ENCODE measurements at regions not wholly inside any gene's neighbourhood (a gene's known extent, or its start where the extent isn't known, plus 50 kb on each side); places are given as distances from the start of the nearest gene placed in this dataset.
"Not testable (repeated sequence)": the region's sequence is repeated elsewhere in the genome, so short reads cannot be mapped to it uniquely, and the experiment has no call there.

GRCh38 chr16:35590913-35591312, 2131.5 kb downstream of the TP53TG3F start:
- peak in 1 of 2 experiments; percentile 9 for DNase-seq

- no peak for DNase-seq
These were observed 2137.1 kb downstream of the TP53TG3F start for GRCh38 chr16:35596467-35596866.

- no peak for DNase-seq
These were observed 2139.4 kb downstream of the TP53TG3F start for GRCh38 chr16:35598696-35599332.

- DNase-seq: no peak
These were observed 2140.2 kb downstream of the TP53TG3F start for GRCh38 chr16:35599429-35600160.

- DNase-seq: not testable (repeated sequence)
These were observed 2140.7 kb downstream of the TP53TG3F start for GRCh38 chr16:35600161-35600555.

GRCh38 chr16:35602116-35602515, 2142.7 kb downstream of the TP53TG3F start:
- DNase-seq: no peak

- DNase-seq: not testable (repeated sequence)
These were observed 2144.0 kb downstream of the TP53TG3F start for GRCh38 chr16:35603371-35603770.

- DNase-seq: no peak
These were observed 2146.5 kb downstream of the TP53TG3F start for GRCh38 chr16:35605921-35606320.

GRCh38 chr16:35614883-35615282, 2155.5 kb downstream of the TP53TG3F start:
- DNase-seq: not testable (repeated sequence)

GRCh38 chr16:35619176-35619575, 2159.8 kb downstream of the TP53TG3F start:
- not testable (repeated sequence) for DNase-seq

GRCh38 chr16:35626041-35626440, 2166.6 kb downstream of the TP53TG3F start:
- DNase-seq: no peak

GRCh38 chr16:35628976-35629375, 2169.6 kb downstream of the TP53TG3F start:
- no peak for DNase-seq

- no peak for DNase-seq
These were observed 2172.0 kb downstream of the TP53TG3F start for GRCh38 chr16:35631261-35631945.

GRCh38 chr16:35636480-35637230, 2177.2 kb downstream of the TP53TG3F start:
- no peak for DNase-seq

- no peak for DNase-seq
These were observed 2178.3 kb downstream of the TP53TG3F start for GRCh38 chr16:35637683-35638082.

- no peak for DNase-seq
These were observed 2180.1 kb downstream of the TP53TG3F start for GRCh38 chr16:35639233-35640205.

GRCh38 chr16:35642322-35642835, 2183.0 kb downstream of the TP53TG3F start:
- DNase-seq: no peak

GRCh38 chr16:35651841-35652240, 2192.4 kb downstream of the TP53TG3F start:
- DNase-seq: no peak

GRCh38 chr16:35664091-35664693, 2204.8 kb downstream of the TP53TG3F start:
- DNase-seq: no peak

GRCh38 chr16:35685085-35685484, 2225.7 kb downstream of the TP53TG3F start:
- no peak for DNase-seq

GRCh38 chr16:35686595-35686994, 2227.2 kb downstream of the TP53TG3F start:
- DNase-seq: no peak

Data from NCI-H1930 (cell line).